GM23248 (cell line): ENCODE measurements at regions not wholly inside any gene's neighbourhood (a gene's known extent, or its start where the extent isn't known, plus 50 kb on each side); places are given as distances from the start of the nearest gene placed in this dataset.

Experiments used
- DNase-seq: peaks from one replicate; pipeline ENCODE4 v3.0.0-alpha.2; 2015
- H2AFZ ChIP-seq: fragments of 200-600 bp; sonication (generic); 2 replicates; pipeline ENCODE4 v1.6.1; 2016; ENCODE audit warnings: antibody characterized with exemption
- H3F3A ChIP-seq: fragments of 200-600 bp; sonication (generic); 2 replicates; pipeline ENCODE4 v1.6.1; 2016; ENCODE audit warnings: mild to moderate bottlenecking, antibody characterized with exemption, mixed run types; ENCODE audit not compliant: insufficient read depth
- H3K27ac ChIP-seq: fragments of 200-600 bp; sonication (generic); 2 replicates; pipeline ENCODE4 v1.5.1; 2016; ENCODE audit warnings: mild to moderate bottlenecking
- H3K27me3 ChIP-seq: fragments of 200-600 bp; sonication (generic); replicated peaks from 2 replicates; pipeline ENCODE4 v1.6.1; 2016; ENCODE audit warnings: mild to moderate bottlenecking; ENCODE audit not compliant: insufficient read depth
- H3K36me3 ChIP-seq: fragments of 200-600 bp; sonication (generic); 2 replicates; pipeline ENCODE4 v1.6.1; 2016; ENCODE audit warnings: low read depth, mild to moderate bottlenecking
- H3K4me1 ChIP-seq: fragments of 200-600 bp; sonication (generic); 2 replicates; pipeline ENCODE4 v1.6.1; 2016; ENCODE audit warnings: mild to moderate bottlenecking; ENCODE audit not compliant: insufficient read depth
- H3K4me2 ChIP-seq: fragments of 200-600 bp; sonication (generic); one replicate; pipeline ENCODE4 v1.6.1; 2016; ENCODE audit warnings: mild to moderate bottlenecking; ENCODE audit not compliant: unreplicated experiment
- H3K4me3 ChIP-seq: fragments of 200-600 bp; sonication (generic); 2 replicates; pipeline ENCODE4 v1.5.1; 2016; ENCODE audit warnings: mild to moderate bottlenecking
- H3K79me2 ChIP-seq: fragments of 200-600 bp; sonication (generic); 2 replicates; pipeline ENCODE4 v1.6.1; 2016; ENCODE audit warnings: mild to moderate bottlenecking; ENCODE audit not compliant: insufficient read depth
- H3K9ac ChIP-seq: fragments of 200-600 bp; sonication (generic); 2 replicates; pipeline ENCODE4 v1.6.1; 2016; ENCODE audit warnings: mild to moderate bottlenecking
- H3K9me2 ChIP-seq: fragments of 200-600 bp; sonication (generic); 2 replicates; pipeline ENCODE4 v1.6.1; 2016; ENCODE audit warnings: mixed run types, mild to moderate bottlenecking, moderate library complexity; ENCODE audit not compliant: insufficient read depth
- H3K9me3 ChIP-seq: fragments of 200-600 bp; sonication (generic); one replicate; pipeline ENCODE4 v1.6.1; 2017; ENCODE audit warnings: low read depth
- H4K20me1 ChIP-seq: fragments of 200-600 bp; sonication (generic); 2 replicates; pipeline ENCODE4 v1.6.0; 2016; ENCODE audit not compliant: insufficient read depth
- EZH2 ChIP-seq: fragments of 200-600 bp; sonication (generic); IDR thresholded peaks from 2 replicates; pipeline ENCODE4 v1.6.1; 2018; ENCODE audit warnings: antibody characterized with exemption, mild to moderate bottlenecking; ENCODE audit not compliant: insufficient read depth, poor library complexity, severe bottlenecking
- EZH2phosphoT487 ChIP-seq: fragments of 200-600 bp; sonication (generic); IDR thresholded peaks from 2 replicates; pipeline ENCODE4 v1.6.1; 2018; ENCODE audit warnings: antibody characterized with exemption, moderate library complexity, mild to moderate bottlenecking, low read depth; ENCODE audit not compliant: insufficient read depth
- WGBS, 2 experiments: methylation state at CpG; one replicate each; pipeline ENCODE4 v1.1.6; 2015 to 2017; ENCODE audit warnings: low lambda C conversion rate in 2 of 2, low coverage in 1 of 2; ENCODE audit errors: missing lambda C conversion rate in 2 of 2; 5-methylcytosine and 5-hydroxymethylcytosine counted together
- in situ Hi-C: fragments of 300-500 bp; cut with MboI; formaldehyde crosslinking; loops from 2 replicates; pipeline ENCODE4 v1.15.0; 2020

GRCh38 chr3:140769951-140770350 lies 92.1 kb downstream of the TRIM42 start:
- no peaks in the 10 kb centered on the region for H3K27me3 ChIP-seq
- TF ChIP-seq EZH2 (no peak), EZH2phosphoT487 (no peak)
- no peaks in the 10 kb centered on the region for H3K36me3 ChIP-seq
- H3K9ac ChIP-seq: no peak overlapping the region
- in situ Hi-C loops: no loop called here
- no peaks in the 10 kb centered on the region for H3F3A ChIP-seq
- H3K9me3 ChIP-seq: no peaks in the 10 kb centered on the region
- no peak overlapping the region for H2AFZ ChIP-seq
- H3K4me3 ChIP-seq: no peak overlapping the region
- no peak overlapping the region for H3K27ac ChIP-seq
- no peaks in the 10 kb centered on the region for H3K79me2 ChIP-seq
- no peak overlapping the region for H3K4me2 ChIP-seq
- no peaks in the 10 kb centered on the region for H3K9me2 ChIP-seq
- no peaks in the 10 kb centered on the region for H4K20me1 ChIP-seq
- H3K4me1 ChIP-seq: 0 out of 2 replicates have a peak, but pooled peaks cover 7% of the 10 kb centered on the region
- WGBS, 2 experiments: 32 to 37% methylated on average over 6 of the region's 6 CpGs
- DNase-seq: no peak

GRCh38 chr3:140770977-140771667 lies 93.3 kb downstream of the TRIM42 start:
- H3K4me1 ChIP-seq: 0 out of 2 replicates have a peak, but pooled peaks cover 7% of the 10 kb centered on the region
- H3F3A ChIP-seq: no peaks in the 10 kb centered on the region
- H3K9ac ChIP-seq: no peak overlapping the region
- no peaks in the 10 kb centered on the region for H3K27me3 ChIP-seq
- H2AFZ ChIP-seq: no peak overlapping the region
- no peaks in the 10 kb centered on the region for H3K9me2 ChIP-seq
- DNase-seq: peak; percentile 7
- H3K4me2 ChIP-seq: no peak overlapping the region
- H3K9me3 ChIP-seq: no peaks in the 10 kb centered on the region
- in situ Hi-C loops: no loop called here
- H3K27ac ChIP-seq: no peak overlapping the region
- TF ChIP-seq EZH2: no peak
- no peak for TF ChIP-seq EZH2phosphoT487
- WGBS, 2 experiments: 13 to 15% methylated on average over 3 of the region's 3 CpGs
- H3K79me2 ChIP-seq: no peaks in the 10 kb centered on the region
- H3K36me3 ChIP-seq: no peaks in the 10 kb centered on the region
- no peak overlapping the region for H3K4me3 ChIP-seq
- no peaks in the 10 kb centered on the region for H4K20me1 ChIP-seq

- in situ Hi-C loops: no loop called here
- Histone ChIP-seq H3K9me2 (no peaks in the 10 kb centered on the region), H3K4me2 (no peak overlapping the region), H3K79me2 (no peaks in the 10 kb centered on the region), H3K27ac (no peak overlapping the region), H3K9me3 (no peaks in the 10 kb centered on the region), H3K9ac (no peak overlapping the region), H2AFZ (no peak overlapping the region), H3F3A (no peaks in the 10 kb centered on the region), H3K36me3 (no peaks in the 10 kb centered on the region), H4K20me1 (no peaks in the 10 kb centered on the region), H3K4me3 (no peak overlapping the region), H3K27me3 (no peaks in the 10 kb centered on the region), H3K4me1 (no peaks in the 10 kb centered on the region)
- no peak for DNase-seq
- 18 to 21% methylated on average over 4 of the region's 4 CpGs for WGBS, 2 experiments
- TF ChIP-seq EZH2phosphoT487: no peak
- no peak for TF ChIP-seq EZH2
Measured at GRCh38 chr3:140777631-140778233, 99.9 kb downstream of the TRIM42 start.

GRCh38 chr3:140791368-140791767 lies 113.5 kb downstream of the TRIM42 start:
- Histone ChIP-seq H3K9me2 (no peaks in the 10 kb centered on the region), H3K4me1 (no peaks in the 10 kb centered on the region), H3K9ac (no peak overlapping the region), H3F3A (no peaks in the 10 kb centered on the region), H4K20me1 (no peaks in the 10 kb centered on the region), H3K36me3 (no peaks in the 10 kb centered on the region), H3K27me3 (no peaks in the 10 kb centered on the region), H3K79me2 (no peaks in the 10 kb centered on the region), H3K4me3 (no peak overlapping the region), H3K4me2 (no peak overlapping the region), H2AFZ (no peak overlapping the region), H3K9me3 (no peaks in the 10 kb centered on the region), H3K27ac (no peak overlapping the region)
- 36 to 38% methylated on average over 3 of the region's 3 CpGs for WGBS, 2 experiments
- TF ChIP-seq EZH2phosphoT487 (no peak), EZH2 (no peak)
- in situ Hi-C loops: no loop called here
- DNase-seq: no peak
